ENCODE measurements at regions not wholly inside any gene's neighbourhood (a gene's known extent, or its start where the extent isn't known, plus 50 kb on each side); places are given as distances from the start of the nearest gene placed in this dataset.

- ATAC-seq (no peak), DNase-seq (ENCODE audit: missing footprints) (no peak)
- intact Hi-C loops (cut with DNase I): loop anchor here (2.0 kb wide), 1 partner anchor 18 kb away; no protein-coding TSS in a partner anchor
Observed at GRCh38 chr7:109062798-109063197, 493.1 kb downstream of the DNAJB9 start.

DNA sequence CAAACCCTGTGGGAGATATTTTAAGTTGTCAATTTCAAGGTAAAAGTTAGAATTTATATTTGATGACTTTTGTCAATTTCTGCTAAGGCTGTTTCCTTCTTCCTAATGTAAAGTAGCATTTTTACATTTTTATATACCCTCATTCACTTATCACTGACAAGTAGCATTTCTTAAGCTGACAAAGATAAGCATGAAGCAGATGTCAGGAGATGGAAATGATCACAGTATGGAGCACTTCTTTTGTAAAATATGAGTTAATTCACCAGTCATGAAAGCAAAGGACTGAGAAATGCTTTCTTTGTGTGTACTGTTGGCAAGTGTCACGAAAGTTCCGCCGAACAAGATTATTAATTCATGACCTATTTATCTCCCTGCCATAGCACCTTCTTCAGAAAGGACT is 503.9 kb downstream of the DNAJB9 start:
- intact Hi-C loops (cut with DNase I): no loop called here
- no peak for DNase-seq (ENCODE audit: missing footprints)
- ATAC-seq: no peak

DNA sequence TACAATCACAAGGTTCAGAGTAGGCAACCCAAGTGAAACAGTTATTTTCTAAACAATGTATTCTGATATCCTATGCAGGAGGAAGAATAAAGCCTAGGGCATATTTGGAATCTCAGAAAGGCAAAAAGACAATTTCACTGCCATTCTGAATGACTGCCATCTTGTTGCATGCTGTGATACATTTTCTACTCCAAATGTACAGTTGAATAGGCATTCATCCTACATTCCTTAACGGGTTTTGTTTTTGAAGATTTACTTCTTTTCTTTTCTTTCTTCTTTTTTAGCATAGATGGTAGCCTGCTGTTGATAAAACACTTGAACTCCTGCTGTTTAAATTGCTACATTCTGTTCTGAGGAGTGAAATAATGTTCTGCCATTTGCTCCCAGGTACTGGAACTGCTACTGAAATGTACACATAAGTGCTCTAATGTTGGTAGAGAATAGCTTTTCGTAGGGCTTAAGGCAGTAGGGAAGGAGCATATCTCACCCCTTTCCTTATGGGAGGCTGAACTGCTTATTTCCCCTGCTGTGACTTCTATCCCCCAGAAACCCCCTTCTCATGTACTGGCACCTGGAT is 506.8 kb downstream of the DNAJB9 start:
- intact Hi-C loops (cut with DNase I): no loop called here
- ATAC-seq (no peak), DNase-seq (ENCODE audit: missing footprints) (no peak)

- intact Hi-C loops (cut with DNase I): no loop called here
- DNase-seq (ENCODE audit: missing footprints): no peak
- ATAC-seq: no peak
Observed at GRCh38 chr7:109091042-109091441, 521.4 kb downstream of the DNAJB9 start.

DNA sequence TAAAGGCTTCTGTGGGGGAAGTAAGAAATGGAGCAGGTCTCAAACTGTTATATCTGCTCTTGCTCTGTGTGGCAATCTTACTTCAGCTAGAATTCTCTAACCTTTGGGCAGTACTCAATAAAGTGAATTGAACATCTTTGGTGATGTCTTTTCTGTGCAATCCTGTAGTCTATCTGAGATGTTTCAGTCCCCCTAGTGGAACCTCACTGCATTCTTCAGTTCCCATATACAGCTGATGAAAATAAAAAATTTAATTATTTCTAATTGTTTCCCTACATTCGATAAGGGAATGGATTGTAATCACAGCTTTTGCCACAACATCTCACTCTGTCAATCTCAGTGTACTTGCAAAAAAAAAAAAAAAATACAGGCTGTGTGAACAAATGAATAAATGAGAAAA is 522.6 kb downstream of the DNAJB9 start:
- DNase-seq (ENCODE audit: missing footprints) (no peak), ATAC-seq (no peak)
- intact Hi-C loops (cut with DNase I): no loop called here

- intact Hi-C loops (cut with DNase I): no loop called here
- DNase-seq (ENCODE audit: missing footprints) (no peak), ATAC-seq (no peak)
Observed at GRCh38 chr7:109101332-109101731, 531.7 kb downstream of the DNAJB9 start.

DNA sequence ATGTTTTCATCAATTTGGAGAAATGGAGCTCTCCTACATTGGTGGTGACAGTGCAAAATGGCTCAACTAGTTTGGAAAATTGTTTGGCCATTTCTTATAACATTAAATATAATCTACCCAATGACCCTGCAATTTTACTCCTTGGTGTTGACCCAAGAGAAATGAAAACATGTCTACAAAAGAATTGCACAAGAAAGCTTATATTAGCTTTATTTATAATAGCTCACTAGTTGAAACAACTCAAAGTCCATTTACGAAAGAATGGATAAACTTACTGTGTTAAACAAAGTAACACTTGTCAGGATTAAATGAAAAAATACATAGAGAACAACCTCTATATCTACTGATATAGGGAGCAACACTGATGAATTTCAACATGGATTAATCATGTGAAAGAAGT is 539.9 kb downstream of the DNAJB9 start:
- no peak for DNase-seq (ENCODE audit: missing footprints)
- no peak for ATAC-seq
- intact Hi-C loops (cut with DNase I): no loop called here

DNA sequence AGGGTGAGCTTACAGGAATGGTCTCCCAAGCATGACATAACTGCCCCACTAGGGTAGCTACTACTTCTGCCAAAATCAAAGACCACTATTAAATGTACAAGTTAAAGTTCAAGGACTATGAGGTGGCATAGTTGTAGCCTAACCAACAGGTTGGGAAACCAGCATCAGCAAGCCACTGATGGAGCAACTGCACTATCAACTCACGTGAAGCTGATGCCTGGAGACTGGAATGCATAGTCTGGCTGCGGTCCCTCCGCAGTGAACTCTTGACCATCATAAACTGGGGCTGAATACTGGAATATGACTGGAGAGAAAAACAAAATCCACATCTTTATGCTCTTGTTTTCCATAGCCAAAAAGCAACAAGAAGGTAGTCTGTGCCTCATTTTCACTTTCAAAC is 541.4 kb downstream of the DNAJB9 start:
- no peak for ATAC-seq
- no peak for DNase-seq (ENCODE audit: missing footprints)
- intact Hi-C loops (cut with DNase I): no loop called here

GRCh38 chr7:109121599-109122300 is 552.1 kb downstream of the DNAJB9 start:
- no peak for ATAC-seq
- no peak for DNase-seq (ENCODE audit: missing footprints)
- intact Hi-C loops (cut with DNase I): no loop called here

DNA sequence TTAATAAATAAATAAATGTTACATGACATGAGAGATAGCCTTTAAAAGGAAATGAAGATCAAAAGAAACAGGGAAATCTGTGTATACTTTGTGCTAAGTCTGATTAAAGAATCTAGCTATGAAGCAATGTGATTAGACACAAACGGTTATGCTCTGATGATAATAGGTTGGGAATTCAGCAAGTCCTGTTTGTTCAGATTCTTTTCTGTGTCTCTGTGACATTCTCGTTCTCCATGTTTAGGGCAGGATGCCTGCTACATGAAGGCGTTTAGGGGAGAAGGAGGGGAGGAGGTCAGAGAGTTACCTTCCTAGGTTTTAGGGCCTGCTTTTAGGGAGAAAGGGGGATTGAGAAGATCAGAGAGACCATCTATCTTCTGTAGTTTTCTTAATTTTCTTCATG is 555.3 kb downstream of the DNAJB9 start:
- intact Hi-C loops (cut with DNase I): no loop called here
- DNase-seq (ENCODE audit: missing footprints) (no peak), ATAC-seq (no peak)

DNA sequence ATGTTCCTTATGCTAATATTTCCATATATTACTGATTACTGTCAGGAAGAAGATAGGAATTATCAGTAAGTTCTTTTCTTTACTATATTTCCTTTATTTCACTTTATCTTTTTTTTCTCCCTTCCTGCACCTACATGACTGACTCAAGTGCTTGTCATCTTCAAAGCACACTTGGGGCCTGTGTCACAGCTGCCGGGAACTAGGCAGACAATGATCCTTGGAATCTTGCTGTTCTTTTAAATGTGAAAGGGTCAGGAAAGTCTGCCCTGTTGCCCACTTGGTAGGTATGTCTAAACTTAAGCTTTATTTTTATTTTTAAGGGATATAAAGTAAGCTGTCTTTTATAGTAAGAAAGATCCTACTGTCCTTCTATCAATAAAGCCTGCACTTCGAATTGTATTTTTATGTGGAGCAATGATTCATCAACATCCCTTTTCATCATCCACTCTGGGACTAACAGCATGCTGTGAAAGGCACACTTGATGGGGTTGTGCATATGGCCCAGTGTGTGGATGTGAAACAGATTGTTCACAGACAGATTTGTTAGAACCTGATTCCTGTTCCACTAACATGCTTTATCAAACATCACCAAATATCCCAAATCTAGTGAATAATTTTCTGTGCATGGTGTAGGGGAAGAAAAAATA is 556.9 kb downstream of the DNAJB9 start:
- intact Hi-C loops (cut with DNase I): no loop called here
- DNase-seq (ENCODE audit: missing footprints): no peak
- ATAC-seq: no peak

DNA sequence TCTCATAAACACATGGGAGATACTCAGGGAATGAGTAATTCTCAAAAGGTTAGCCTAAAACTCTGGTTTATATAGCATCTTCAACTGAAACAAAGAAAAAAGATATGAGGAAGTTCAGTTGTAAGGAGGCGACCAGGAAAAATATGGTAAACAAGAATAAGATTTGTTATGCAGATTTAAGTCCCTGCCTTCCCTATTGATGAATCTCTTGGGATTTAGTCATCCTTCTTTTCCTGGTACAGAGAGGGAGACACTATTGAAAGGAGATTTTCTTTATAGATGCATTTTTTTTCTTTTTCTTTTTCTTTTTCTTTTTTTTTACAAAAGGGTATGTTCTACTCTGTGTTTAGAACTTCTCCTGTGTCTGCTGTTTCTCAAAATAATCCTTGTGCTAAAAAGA is 557.5 kb downstream of the DNAJB9 start:
- ATAC-seq (no peak), DNase-seq (ENCODE audit: missing footprints) (no peak)
- intact Hi-C loops (cut with DNase I): no loop called here

GRCh38 chr7:109131141-109131540 is 561.5 kb downstream of the DNAJB9 start:
- ATAC-seq (no peak), DNase-seq (ENCODE audit: missing footprints) (no peak)
- intact Hi-C loops (cut with DNase I): no loop called here

DNA sequence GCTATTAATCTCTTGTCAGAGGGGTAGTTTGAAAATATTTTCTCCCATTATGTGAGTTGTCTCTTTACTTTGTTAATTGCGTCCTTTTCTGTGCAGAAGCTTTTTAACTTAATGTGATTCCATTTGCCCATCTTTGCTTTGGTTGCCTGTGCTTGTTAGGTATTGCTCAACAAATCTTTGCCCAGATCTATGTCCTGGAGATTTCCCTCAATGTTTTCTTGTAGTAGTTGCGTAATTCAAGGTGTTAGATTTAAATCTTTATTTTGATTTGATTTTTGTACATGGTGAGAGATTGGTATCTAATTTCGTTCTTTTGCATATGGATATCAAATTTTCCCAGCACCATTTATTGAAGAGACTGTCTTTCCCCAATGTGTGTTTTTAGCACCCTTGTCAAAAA is 567.2 kb downstream of the DNAJB9 start:
- ATAC-seq: no peak
- intact Hi-C loops (cut with DNase I): no loop called here

GRCh38 chr7:109154748-109155147 is 585.1 kb downstream of the DNAJB9 start:
- DNase-seq (ENCODE audit: missing footprints) (no peak), ATAC-seq (no peak)
- intact Hi-C loops (cut with DNase I): no loop called here

More for the DNA sequence above, 567.2 kb downstream of the DNAJB9 start:
- no peak for DNase-seq (ENCODE audit: missing footprints)

GRCh38 chr7:109158246-109158645 is 588.6 kb downstream of the DNAJB9 start:
- intact Hi-C loops (cut with DNase I): no loop called here
- ATAC-seq (no peak), DNase-seq (ENCODE audit: missing footprints) (no peak)

- ATAC-seq (no peak), DNase-seq (ENCODE audit: missing footprints) (no peak)
- intact Hi-C loops (cut with DNase I): no loop called here
Observed at GRCh38 chr7:109176661-109177060, 607.0 kb downstream of the DNAJB9 start.

DNA sequence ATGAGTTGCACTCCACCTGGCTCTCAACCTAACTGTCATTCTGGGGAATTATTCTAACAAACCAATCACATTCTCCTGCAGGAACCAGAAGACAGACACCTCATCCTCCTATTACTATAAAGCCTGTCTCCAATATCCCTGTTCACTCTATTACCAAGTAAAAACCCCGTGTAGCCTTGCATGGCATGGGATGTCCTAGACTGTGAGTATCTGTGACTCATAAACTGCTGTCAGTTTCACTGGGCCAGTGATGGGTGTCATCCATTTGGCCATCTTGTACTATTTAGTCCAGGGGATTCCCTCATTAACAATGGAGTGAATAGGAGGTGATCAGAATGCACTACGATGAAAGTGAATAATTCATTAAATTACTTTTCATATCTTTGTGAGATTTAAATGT is 608.7 kb downstream of the DNAJB9 start:
- intact Hi-C loops (cut with DNase I): no loop called here
- no peak for DNase-seq (ENCODE audit: missing footprints)
- ATAC-seq: no peak

DNA sequence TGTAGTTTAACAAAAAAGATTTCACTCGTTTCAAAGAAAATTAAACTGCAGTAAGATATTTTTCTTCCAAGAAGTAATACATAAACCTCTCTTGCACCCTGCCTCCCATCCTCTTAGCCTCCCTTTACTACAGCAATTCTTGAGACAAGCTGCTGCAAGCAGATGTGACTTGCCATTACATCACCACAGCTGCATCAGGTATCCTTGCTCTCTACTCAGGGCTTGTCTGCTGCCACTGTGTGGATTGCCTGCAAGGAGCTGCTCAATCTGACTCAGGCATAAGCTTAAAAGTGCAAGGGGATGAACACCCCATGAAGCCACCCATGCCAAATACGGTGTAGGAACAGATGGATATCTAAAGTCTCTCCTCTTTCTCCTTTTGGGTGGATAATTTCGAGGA is 609.9 kb downstream of the DNAJB9 start:
- DNase-seq (ENCODE audit: missing footprints) (no peak), ATAC-seq (no peak)
- intact Hi-C loops (cut with DNase I): no loop called here

DNA sequence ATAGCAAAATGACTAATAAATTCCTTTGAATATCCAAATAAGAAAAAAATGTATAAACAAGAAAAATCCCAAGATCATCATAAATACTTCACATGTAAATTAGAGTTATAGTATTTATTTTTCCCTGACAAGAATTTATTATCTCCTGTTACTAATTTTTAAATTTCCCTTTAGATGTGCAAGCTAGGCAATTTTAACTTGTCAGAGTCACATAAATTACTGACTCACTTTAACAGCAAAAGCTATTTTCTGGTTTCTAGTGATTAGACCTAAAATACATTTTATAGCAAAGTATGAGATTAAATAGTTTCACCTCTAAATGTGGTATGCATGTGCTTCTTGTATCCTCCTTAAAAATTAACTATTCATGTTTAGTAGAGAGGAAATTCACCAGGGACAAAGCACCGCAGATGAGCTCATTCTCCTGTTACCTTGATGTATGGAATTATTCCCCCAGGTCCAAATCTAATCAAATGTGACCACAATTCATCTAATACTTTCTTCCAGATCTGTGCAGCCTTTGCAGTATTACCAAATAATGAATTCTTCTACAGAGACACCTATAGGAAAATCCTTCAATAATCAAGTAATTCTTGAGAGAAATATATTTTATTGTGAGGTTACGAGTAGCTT is 621.2 kb downstream of the DNAJB9 start:
- ATAC-seq (no peak), DNase-seq (ENCODE audit: missing footprints) (no peak)
- intact Hi-C loops (cut with DNase I): no loop called here
